Keratinocyte (primary cell): ENCODE measurements at regions not wholly inside any gene's neighbourhood (a gene's known extent, or its start where the extent isn't known, plus 50 kb on each side); places are given as distances from the start of the nearest gene placed in this dataset.

Experiments
- CTCF ChIP-seq, 3 experiments: IDR thresholded peaks in 1 of 3; conservative IDR thresholded peaks in 1 of 3; optimal IDR thresholded peaks in 1 of 3; 2 replicates in 2 of 3; 3 replicates in 1 of 3; pipeline versions ENCODE3 to v1.5.1; 2011; ENCODE audit warnings: low read length in 3 of 3, mild to moderate bottlenecking in 3 of 3, moderate library complexity in 2 of 3, control low read depth in 1 of 3, inconsistent platforms in 1 of 3; ENCODE audit not compliant: insufficient read depth in 2 of 3; ENCODE audit errors: extremely low read depth in 1 of 3
- EZH2 ChIP-seq: IDR thresholded peaks from one replicate; pipeline ENCODE4 v1.6.1; 2012; ENCODE audit warnings: inconsistent platforms, mild to moderate bottlenecking, low read length, moderate library complexity

- TF ChIP-seq EZH2 (no peak), CTCF (optimal IDR thresholded peaks at IDR 0.05 in 1 of 3, IDR thresholded peaks at IDR 0.05 in 1 of 3, conservative IDR thresholded peaks at IDR 0.05 in 1 of 3; ENCODE audit: extremely low read depth in 1 of 3, insufficient read depth in 2 of 3, low read length in 3 of 3) (no peak)
Observed at GRCh38 chr1:90509225-90510048, 207.7 kb downstream of the BARHL2 start.
